A549 (cell line): ENCODE measurements at regions not wholly inside any gene's neighbourhood (a gene's known extent, or its start where the extent isn't known, plus 50 kb on each side); places are given as distances from the start of the nearest gene placed in this dataset.

ENCODE experiments used
- POLR2A ChIP-seq: IDR thresholded peaks from 2 replicates; pipeline ENCODE4 v1.6.1; 2012; ENCODE audit warnings: mild to moderate bottlenecking, low read length
- RAD21 ChIP-seq, 2 experiments: fragments of >200 bp in 1 of 2; sonication (Bioruptor Twin) in 1 of 2; formaldehyde crosslinking in 1 of 2; IDR thresholded peaks in 1 of 2; conservative IDR thresholded peaks in 1 of 2; 2 replicates in 1 of 2; 3 replicates in 1 of 2; pipeline ENCODE4 v1.6.1; 2012 to 2018; ENCODE audit warnings: inconsistent platforms in 1 of 2
- ZNF302 ChIP-seq: fragments of 250-450 bp; sonication (Bioruptor Pico); IDR thresholded peaks from 2 replicates; pipeline ENCODE4 v1.9.0; 2021; ENCODE audit warnings: inconsistent platforms, mild to moderate bottlenecking, moderate library complexity
- TF ChIP-seq, protein P1 (sequence below): fragments of >200 bp; sonication (Bioruptor Twin); formaldehyde crosslinking; IDR thresholded peaks from 3 replicates; pipeline ENCODE4 v1.5.1; 2016

DNA sequence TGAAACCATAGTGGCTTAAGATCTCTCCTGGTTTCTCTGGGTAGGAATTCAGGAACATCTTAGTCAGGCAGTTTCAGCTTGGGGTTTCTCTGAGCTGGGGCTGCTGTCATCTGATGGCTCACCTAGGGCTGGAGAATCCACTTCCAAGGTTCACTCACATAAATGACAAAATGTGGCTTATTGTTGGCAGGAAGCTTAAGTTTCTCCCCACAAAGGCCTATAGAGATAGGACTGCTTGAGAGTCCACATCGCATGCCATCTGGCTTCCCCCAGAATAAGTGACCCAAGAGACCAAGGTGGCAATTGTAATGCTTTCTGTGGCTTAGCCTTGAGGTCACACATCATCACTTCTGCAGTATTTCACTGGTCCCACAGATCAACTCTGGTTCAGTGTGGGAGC lies 131.4 kb downstream of the EDN1 start:
- TF ChIP-seq, protein P1, sequence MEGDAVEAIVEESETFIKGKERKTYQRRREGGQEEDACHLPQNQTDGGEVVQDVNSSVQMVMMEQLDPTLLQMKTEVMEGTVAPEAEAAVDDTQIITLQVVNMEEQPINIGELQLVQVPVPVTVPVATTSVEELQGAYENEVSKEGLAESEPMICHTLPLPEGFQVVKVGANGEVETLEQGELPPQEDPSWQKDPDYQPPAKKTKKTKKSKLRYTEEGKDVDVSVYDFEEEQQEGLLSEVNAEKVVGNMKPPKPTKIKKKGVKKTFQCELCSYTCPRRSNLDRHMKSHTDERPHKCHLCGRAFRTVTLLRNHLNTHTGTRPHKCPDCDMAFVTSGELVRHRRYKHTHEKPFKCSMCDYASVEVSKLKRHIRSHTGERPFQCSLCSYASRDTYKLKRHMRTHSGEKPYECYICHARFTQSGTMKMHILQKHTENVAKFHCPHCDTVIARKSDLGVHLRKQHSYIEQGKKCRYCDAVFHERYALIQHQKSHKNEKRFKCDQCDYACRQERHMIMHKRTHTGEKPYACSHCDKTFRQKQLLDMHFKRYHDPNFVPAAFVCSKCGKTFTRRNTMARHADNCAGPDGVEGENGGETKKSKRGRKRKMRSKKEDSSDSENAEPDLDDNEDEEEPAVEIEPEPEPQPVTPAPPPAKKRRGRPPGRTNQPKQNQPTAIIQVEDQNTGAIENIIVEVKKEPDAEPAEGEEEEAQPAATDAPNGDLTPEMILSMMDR, result no peak
- TF ChIP-seq POLR2A (no peak), RAD21 (conservative IDR thresholded peaks at IDR 0.05 in 1 of 2, IDR thresholded peaks at IDR 0.05 in 1 of 2) (no peak), ZNF302 (CRISPR knock-in tag) (no peak)
